DOHH2 (cell line): ENCODE measurements at regions not wholly inside any gene's neighbourhood (a gene's known extent, or its start where the extent isn't known, plus 50 kb on each side); places are given as distances from the start of the nearest gene placed in this dataset.

Experiments used
- H3F3A ChIP-seq: fragments of 200-600 bp; sonication (generic), shearing (Covaris generic); 2 replicates; pipeline ENCODE4 v1.6.0; 2016; ENCODE audit warnings: antibody characterized with exemption, mild to moderate bottlenecking; ENCODE audit not compliant: control insufficient read depth, insufficient read depth
- H3K27ac ChIP-seq: fragments of 200-600 bp; sonication (generic); 2 replicates; pipeline ENCODE4 v1.5.1; 2014; ENCODE audit warnings: low read depth, mild to moderate bottlenecking, low read length, moderate library complexity
- H3K27me3 ChIP-seq: fragments of 200-600 bp; sonication (generic); 2 replicates; pipeline ENCODE4 v1.6.1; 2014; ENCODE audit warnings: mild to moderate bottlenecking, low read length, mixed read lengths; ENCODE audit not compliant: control insufficient read depth
- H3K36me3 ChIP-seq: fragments of 200-600 bp; sonication (generic); 2 replicates; pipeline ENCODE4 v1.6.1; 2014; ENCODE audit warnings: mild to moderate bottlenecking, low read length, moderate library complexity, mixed read lengths; ENCODE audit not compliant: control insufficient read depth
- H3K4me1 ChIP-seq: fragments of 200-600 bp; sonication (generic); 2 replicates; pipeline ENCODE4 v1.6.1; 2014; ENCODE audit warnings: mild to moderate bottlenecking, low read length, mixed read lengths; ENCODE audit not compliant: control insufficient read depth
- H3K4me2 ChIP-seq: fragments of 200-600 bp; sonication (generic); 2 replicates; pipeline ENCODE4 v1.6.0; 2014; ENCODE audit warnings: mild to moderate bottlenecking, low read length, moderate library complexity
- H3K4me3 ChIP-seq: fragments of 200-600 bp; sonication (generic); 2 replicates; pipeline ENCODE4 v1.5.1; 2014; ENCODE audit warnings: mild to moderate bottlenecking, low read length, mixed read lengths
- H3K79me2 ChIP-seq: fragments of 200-600 bp; sonication (generic); 2 replicates; pipeline ENCODE4 v1.6.1; 2014; ENCODE audit warnings: mild to moderate bottlenecking, low read length, mixed read lengths; ENCODE audit not compliant: control insufficient read depth
- H3K9me2 ChIP-seq: fragments of 200-600 bp; sonication (generic); replicated peaks from 2 replicates; pipeline ENCODE4 v1.6.1; 2014; ENCODE audit warnings: mild to moderate bottlenecking, low read length, mixed read lengths; ENCODE audit not compliant: control insufficient read depth
- H3K9me3 ChIP-seq: fragments of 200-600 bp; sonication (generic); 2 replicates; pipeline ENCODE4 v1.6.1; 2014; ENCODE audit warnings: antibody characterized with exemption, low read length, mixed read lengths; ENCODE audit not compliant: control insufficient read depth, insufficient read depth
- H4K20me1 ChIP-seq: fragments of 200-600 bp; sonication (generic); 2 replicates; pipeline ENCODE4 v1.6.0; 2014; ENCODE audit warnings: low read depth, mild to moderate bottlenecking, antibody characterized with exemption, low read length, moderate library complexity; ENCODE audit not compliant: control insufficient read depth, insufficient read depth
- EZH2phosphoT487 ChIP-seq: fragments of 200-600 bp; sonication (generic); IDR thresholded peaks from 2 replicates; pipeline ENCODE4 v1.6.1; 2017; ENCODE audit warnings: borderline replicate concordance, mild to moderate bottlenecking, antibody characterized with exemption, low read length, moderate library complexity, mixed read lengths
- TF ChIP-seq, protein P1 (sequence below): fragments of 200-600 bp; sonication (generic); IDR thresholded peaks from one replicate; pipeline ENCODE4 v1.5.1; 2014; ENCODE audit warnings: antibody characterized with exemption, mild to moderate bottlenecking, low read depth, low read length; ENCODE audit not compliant: poor library complexity, severe bottlenecking

DNA sequence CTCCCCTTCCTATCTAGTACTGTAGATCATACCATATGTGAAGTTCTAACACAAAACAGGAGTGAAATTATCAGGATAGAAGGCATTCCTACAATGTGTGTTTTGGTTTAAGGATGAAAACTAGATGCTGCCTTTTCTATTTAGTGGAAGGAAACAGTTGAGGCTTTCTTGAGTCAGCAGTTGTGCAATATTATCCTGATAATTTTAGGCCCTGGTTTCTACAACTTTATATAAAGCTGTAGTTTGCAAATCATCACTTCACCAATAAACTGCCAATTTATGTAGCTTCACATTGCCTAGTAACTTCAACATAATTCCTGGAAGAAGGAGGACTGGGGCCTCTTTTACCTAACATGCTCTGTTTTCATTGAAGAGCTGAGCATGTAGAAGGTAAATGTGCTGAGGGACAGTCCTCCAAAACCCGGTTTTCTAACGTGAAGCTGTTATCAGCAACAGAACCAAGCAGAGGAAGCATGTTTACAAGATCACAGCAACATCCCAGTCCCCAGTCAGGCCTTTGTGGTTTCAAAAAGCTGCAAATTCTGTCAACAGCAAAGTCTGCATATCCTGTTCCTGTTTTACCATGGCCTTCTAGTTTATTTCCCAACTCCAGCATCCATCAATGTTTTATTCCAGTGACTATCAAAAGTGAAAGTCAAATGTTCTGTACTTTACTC, 513.4 kb upstream of the MEF2C start:
- Histone ChIP-seq H3K4me2 (0 out of 2 replicates have a peak overlapping the region, but pooled peaks have one; percentile 8), H3K4me3 (no peak overlapping the region), H3K4me1 (peaks cover 5% of the 10 kb centered on the region), H3K27ac (no peak overlapping the region), H3K79me2 (no peaks in the 10 kb centered on the region), H3K9me2 (no peaks in the 10 kb centered on the region), H3K9me3 (no peaks in the 10 kb centered on the region), H4K20me1 (no peaks in the 10 kb centered on the region), H3K27me3 (no peaks in the 10 kb centered on the region), H3F3A (no peaks in the 10 kb centered on the region), H3K36me3 (no peaks in the 10 kb centered on the region)
- TF ChIP-seq, protein P1, sequence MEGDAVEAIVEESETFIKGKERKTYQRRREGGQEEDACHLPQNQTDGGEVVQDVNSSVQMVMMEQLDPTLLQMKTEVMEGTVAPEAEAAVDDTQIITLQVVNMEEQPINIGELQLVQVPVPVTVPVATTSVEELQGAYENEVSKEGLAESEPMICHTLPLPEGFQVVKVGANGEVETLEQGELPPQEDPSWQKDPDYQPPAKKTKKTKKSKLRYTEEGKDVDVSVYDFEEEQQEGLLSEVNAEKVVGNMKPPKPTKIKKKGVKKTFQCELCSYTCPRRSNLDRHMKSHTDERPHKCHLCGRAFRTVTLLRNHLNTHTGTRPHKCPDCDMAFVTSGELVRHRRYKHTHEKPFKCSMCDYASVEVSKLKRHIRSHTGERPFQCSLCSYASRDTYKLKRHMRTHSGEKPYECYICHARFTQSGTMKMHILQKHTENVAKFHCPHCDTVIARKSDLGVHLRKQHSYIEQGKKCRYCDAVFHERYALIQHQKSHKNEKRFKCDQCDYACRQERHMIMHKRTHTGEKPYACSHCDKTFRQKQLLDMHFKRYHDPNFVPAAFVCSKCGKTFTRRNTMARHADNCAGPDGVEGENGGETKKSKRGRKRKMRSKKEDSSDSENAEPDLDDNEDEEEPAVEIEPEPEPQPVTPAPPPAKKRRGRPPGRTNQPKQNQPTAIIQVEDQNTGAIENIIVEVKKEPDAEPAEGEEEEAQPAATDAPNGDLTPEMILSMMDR, result no peak
- no peak for TF ChIP-seq EZH2phosphoT487

DNA sequence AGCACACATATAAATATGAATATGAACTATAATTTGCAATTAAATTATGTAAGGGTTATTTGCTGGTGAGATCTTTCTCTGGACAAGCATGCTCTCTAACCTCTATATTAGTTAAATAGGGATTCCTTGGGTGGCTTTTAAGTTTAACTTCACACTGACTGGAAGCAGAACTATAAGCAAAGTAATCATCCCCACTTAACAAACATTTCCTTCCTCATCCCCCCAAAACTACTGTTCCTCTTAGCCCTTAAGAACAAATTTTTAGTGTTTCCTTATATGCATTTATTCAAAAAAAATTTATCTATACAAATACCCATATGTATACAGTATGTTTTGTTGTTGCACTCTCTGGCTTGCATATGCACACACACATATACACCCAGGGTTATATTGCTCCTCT, 512.1 kb upstream of the MEF2C start:
- Histone ChIP-seq H3K27me3 (no peaks in the 10 kb centered on the region), H4K20me1 (no peaks in the 10 kb centered on the region), H3K9me2 (no peaks in the 10 kb centered on the region), H3K4me1 (peaks cover 5% of the 10 kb centered on the region), H3K9me3 (no peaks in the 10 kb centered on the region), H3K4me2 (no peak overlapping the region), H3K4me3 (no peak overlapping the region), H3K79me2 (no peaks in the 10 kb centered on the region), H3K27ac (no peak overlapping the region), H3F3A (no peaks in the 10 kb centered on the region), H3K36me3 (no peaks in the 10 kb centered on the region)
- TF ChIP-seq EZH2phosphoT487, result no peak
- TF ChIP-seq, protein P1, result no peak

DNA sequence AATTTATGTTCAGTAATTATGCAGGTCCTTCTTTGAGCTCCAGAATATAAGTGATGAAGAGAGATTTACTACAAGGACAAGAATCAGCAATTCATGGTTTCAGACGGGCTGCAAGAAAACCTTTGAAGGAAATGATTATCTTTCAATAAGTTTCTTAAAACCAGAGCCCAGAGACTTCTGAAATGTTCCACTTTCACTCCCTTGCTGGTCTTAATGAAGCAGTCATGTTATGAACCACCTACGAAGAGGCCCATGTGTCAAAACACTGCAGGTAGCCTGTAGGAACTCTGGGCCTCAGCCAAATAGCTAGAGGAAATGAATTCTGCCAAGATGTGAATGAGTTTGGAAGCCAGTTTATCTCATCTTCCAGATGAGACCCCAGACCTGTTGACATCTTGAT, 505.9 kb upstream of the MEF2C start:
- H3K79me2 ChIP-seq, result no peaks in the 10 kb centered on the region
- no peaks in the 10 kb centered on the region for H3K4me1 ChIP-seq
- H3K4me2 ChIP-seq, result no peak overlapping the region
- no peaks in the 10 kb centered on the region for H3K27me3 ChIP-seq
- no peak overlapping the region for H3K4me3 ChIP-seq
- no peaks in the 10 kb centered on the region for H4K20me1 ChIP-seq
- TF ChIP-seq, protein P1, result no peak
- TF ChIP-seq EZH2phosphoT487, result no peak
- no peaks in the 10 kb centered on the region for H3K9me3 ChIP-seq
- no peaks in the 10 kb centered on the region for H3K9me2 ChIP-seq
- H3K27ac ChIP-seq, result no peak overlapping the region
- H3K36me3 ChIP-seq, result no peaks in the 10 kb centered on the region
- H3F3A ChIP-seq, result no peaks in the 10 kb centered on the region
